GM03348 (cell line): ENCODE measurements at regions not wholly inside any gene's neighbourhood (a gene's known extent, or its start where the extent isn't known, plus 50 kb on each side); places are given as distances from the start of the nearest gene placed in this dataset.
"Not testable (repeated sequence)": the region's sequence is repeated elsewhere in the genome, so short reads cannot be mapped to it uniquely, and the experiment has no call there.

Experiments used
- DNase-seq: peaks from one replicate; pipeline ENCODE4 v3.0.0; 2012; ENCODE audit warnings: low spot score

DNA sequence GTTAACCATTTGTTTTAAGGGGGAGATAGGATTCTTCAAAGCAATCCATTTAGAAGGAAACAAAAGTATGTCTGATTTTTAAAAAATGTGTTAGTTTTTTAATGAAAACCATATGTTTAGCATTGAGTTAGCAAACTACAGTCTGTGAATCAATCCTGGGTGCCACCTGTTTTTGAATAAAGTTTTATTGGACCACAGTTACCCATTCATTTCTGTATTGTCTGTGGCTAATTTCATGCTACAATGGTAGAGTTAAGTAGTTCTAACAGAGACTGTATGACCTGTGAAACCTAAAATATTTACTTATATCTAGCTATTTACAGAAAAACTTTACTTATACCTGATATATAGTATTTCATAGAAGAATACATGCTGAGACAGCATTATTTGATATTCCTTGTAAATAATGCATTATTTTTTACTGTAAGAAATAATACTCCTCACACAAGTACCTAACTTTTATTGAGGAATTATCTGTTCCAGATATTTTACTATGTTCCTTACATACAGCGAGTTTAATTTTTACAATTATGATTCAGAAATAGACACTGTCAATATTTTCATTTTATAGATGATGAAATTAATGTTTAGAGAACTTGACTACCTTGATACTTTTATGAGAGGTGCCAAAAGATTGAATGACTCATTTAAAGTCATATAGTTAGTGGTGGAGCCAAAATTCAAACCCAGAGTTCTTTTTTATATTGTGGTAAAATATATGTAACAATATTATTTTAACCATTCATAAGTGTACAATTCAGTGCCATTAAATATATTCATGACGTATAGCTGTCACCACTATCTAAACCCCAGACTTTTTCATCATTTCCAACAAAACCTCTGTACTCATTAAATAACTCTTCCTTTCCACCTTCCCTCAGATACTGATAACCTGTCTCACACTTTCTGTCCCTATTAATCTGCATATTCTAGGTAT lies 122.0 kb downstream of the GLUD2 start:
- DNase-seq, result no peak

DNA sequence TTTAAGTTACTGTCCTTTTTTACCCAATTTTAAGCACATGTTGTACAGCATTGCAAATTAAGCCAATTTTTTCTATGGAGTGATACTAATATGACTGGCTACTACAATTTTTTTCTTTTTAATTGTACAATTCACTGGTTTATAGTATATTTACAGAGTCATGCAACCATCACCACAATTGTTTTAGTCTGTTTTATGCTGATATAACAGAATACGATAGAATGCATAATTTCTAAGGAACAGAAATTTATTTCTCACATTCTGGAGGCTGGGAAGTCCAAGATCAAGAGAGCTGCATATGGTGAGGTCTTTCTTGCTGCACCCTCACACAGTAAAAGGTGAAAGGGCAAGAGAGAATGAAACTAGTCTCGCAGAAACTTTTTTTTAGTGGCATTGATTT lies 125.3 kb downstream of the GLUD2 start:
- DNase-seq, result no peak

DNA sequence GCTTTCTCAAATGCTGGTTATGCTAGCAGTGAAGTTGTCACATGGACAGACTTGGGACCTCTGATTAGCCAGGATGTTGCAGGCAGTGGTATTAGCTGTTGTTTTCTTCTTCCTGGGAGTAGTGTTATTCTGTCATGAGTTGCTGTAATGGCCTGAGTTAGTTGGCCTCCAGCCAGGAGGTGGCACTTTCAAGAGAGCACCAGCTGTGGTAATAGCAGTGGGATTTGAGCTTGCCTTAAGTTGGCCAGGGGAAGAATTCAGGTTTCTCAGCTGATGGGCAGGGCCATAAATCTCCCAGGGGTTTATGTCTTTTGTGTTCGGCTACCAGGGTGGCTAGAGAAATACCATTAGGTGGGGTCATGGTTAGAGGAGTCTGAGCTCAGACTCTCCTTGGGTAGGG lies 132.6 kb downstream of the GLUD2 start:
- no peak for DNase-seq

DNA sequence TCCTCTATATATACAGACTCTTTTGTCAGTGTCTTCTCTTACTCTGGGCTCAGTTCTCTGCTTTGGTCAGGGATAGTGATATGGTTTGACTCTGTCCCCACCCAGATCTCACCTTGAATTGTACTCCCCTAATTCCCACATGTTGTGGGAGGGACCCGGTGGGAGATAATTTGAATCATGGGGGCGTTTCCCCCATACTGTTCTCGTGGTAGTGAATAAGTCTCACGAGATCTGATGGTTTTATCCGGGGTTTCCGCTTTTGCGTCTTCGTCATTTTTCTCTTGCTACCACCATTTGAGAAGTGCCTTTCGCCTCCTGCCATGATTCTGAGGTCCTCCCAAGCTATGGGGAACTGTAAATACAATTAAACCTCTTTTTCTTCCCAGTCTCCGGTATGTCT lies 144.4 kb downstream of the GLUD2 start:
- DNase-seq, result no peak

DNA sequence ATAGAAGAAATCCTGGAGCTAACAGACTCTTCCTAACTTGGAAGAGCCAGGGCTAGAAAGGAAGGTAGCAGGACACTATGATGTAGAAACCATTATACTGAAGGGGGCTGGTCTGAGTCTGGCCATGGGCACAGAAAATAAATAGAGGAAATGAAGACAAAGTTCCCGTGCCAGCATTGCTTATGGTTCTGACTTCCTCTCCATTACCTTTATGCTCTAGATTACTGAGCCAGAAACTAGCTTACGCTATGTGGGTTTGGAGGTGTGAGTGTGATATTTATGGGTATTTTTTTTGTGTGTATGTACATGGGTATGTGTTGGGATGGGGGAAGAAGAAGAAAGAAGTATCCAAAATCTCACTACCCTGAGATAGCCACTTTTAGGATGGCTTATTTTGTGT lies 148.3 kb downstream of the GLUD2 start:
- no peak for DNase-seq

- DNase-seq, result not testable (repeated sequence)
Observed at GRCh38 chrX:121196872-121197444, 149.5 kb downstream of the GLUD2 start.

DNA sequence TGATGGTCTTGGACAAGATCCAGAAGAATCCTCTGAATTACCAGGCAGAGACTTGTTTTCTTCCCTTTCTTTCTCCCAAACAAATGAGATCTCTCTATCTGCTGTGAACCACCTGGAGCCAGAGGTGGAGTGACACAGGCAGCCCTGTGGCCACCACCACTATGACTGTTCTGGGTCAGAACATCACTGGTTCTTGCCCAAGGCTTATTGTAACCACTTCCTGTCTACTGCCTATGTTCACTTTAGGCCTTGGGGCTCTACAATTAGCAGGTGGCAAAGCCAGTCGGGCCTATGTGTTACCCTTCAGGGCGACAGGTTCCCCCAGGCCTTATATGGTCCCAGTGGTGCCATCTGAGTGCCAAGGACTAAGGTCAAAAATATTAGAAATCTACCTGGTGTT lies 161.2 kb downstream of the GLUD2 start:
- DNase-seq, result no peak

DNA sequence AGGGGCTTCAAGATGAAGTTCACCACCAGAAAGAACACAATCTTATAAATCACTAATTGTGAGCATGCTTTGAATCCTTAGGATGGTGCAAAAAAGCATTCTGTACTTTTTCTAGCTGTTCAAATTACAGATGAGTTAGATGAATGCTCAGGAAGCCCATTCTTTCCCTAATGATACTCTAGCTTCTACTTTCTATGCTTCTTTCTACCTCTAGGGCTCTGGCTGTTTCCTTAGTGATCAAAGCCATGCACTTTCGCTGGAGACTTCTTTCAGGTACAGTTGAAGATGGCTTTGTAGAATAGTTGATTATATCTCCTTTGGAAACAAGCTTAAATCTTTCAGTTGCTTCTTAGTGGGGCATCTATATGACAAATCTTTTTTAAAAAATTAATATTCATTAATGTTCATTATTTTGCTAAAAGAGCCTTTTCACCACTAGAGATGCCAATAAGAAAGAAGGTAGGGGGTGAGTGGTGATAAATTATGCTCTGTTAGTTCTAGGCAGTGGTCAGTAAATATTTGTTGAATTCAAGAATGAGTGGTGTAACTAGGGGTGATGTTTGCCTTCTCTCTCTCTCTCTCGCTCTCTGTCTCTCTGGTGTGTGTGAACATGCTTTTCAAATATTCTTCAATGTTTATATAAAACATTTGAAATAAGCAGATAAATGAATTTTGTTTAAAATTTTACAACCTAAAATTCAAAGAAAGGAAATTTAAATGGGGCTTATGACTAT lies 169.4 kb downstream of the GLUD2 start:
- DNase-seq, result no peak

DNA sequence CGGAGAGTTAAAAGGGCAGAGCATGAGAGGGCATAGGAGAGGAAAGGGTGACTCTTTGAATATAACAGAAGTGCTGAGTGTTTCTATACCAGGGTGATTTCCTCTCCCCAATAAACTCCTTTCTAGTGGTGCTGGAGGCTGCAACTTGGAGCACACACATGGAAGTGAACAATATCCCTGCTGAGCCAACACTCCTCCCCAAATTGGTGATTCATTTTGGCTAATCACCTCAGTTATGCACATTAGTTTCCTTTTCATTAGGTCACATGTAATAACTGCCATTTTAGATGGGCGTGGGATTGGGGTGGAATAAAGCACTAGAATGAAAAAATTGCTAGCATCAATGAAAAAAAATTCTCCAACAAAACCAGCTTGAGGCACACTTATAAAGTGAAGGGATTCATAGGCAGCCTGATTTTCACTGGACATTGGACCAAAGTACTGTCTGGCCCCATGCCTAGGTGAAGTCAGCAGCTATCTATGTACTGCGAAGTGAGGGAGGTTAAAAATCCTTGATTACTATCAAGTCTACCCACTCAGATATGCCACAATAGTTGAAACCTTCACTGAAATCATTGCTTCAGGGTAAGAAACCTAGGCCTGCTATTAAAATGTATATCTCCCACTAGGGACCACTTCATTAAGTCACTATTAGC lies 174.0 kb downstream of the GLUD2 start:
- no peak for DNase-seq

DNA sequence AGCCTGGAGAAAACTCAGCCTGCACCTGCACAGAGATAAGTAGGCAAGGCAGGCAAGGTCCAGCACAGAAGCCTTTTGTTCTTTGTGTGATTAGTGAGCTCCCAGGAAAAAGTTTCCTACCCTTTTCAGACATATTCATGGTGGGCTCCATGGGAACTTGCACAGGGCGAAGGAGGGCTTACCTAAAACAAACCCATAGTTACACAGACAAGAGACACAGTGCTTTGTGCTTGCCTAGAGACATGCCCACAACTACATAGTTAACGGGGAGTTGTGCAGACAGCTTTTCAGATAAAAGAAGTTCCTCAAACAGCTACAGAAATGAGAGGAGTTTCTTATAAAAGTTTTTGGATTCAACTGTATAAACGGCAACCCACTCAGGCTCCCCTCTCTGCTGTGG lies 180.5 kb downstream of the GLUD2 start:
- no peak for DNase-seq

GRCh38 chrX:121231566-121232358 lies 184.4 kb downstream of the GLUD2 start:
- no peak for DNase-seq

DNA sequence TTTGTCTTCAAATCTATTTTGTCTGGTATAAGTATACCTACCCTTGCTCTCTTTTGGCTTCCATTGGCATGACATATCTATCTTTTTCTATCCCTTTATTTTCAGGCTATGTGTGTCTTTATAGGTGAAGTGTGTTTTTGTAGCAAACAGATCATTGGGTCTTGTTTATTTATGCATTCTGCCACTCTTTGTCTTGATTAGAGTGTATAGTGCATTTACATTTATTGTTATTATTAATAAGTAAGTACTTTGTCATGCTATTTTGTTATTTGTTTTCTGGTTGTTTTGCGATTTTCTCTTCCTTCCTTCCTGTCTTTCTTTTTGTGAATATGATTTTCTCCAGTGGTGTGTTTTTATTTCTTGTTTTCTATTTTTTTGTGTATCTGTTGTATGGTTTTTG lies 188.6 kb downstream of the GLUD2 start:
- no peak for DNase-seq

GRCh38 chrX:121238093-121238492 lies 190.7 kb downstream of the GLUD2 start:
- no peak for DNase-seq

- DNase-seq, result no peak
Observed at GRCh38 chrX:121244511-121244910, 197.1 kb downstream of the GLUD2 start.

DNA sequence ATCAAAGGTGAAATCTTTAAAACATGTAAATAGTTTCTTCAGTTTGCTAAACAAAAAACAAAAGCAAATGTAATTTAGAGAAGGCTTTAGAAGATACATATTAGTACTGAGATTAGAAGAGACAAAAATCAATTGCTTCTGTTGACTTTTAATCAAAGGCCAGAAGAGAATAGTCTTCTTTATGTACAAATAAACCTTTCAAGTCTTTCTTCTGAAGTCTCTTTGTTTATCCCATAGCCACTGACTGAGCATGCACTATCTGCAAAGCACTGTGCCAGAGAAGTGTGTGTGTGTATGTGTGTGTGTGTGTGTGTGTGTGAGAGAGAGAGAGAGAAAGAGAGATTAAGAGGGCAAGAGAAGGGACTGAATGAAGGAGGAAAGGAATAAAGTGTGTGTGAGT lies 198.4 kb downstream of the GLUD2 start:
- DNase-seq, result no peak

DNA sequence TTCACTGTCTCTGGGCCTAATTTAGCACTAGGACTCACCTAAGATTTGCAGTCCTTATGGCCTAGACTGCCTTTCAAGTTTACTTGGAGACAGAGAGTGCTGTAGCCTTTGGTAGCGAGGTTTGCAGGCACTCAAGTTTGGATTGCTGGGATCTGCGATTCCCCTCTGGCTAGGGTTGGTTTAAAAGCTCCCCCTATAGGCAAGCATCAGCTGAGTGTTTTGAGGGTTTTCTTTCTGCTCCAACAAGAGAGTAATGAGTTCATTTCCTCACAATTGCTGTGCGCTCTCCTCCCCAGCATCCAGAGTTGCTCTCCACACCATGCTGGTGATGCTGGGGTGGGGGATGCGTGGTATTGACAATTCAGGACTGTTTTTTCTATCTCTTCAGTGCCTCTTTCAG lies 206.9 kb downstream of the GLUD2 start:
- DNase-seq, result no peak

DNA sequence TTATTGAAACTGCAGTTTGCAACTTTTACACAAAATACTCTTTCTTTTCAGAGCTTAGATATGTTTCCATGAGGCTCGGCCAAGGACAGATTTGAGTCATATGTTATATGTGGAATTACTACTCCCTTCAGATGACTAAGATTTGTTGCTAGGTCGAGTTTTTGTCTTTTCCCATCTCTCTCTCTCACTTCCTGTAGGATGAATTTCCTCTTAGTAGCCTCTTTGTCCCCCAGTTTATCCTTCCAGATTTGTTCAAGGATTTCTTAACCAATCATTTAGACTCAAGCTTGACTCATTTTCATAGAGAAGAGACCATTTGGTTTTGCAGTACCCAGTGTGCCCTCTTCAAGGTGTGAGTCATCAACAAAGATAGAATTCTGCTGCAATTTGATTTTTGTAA lies 209.2 kb downstream of the GLUD2 start:
- DNase-seq, result no peak

- no peak for DNase-seq
Observed at GRCh38 chrX:121258545-121258944, 211.1 kb downstream of the GLUD2 start.

DNA sequence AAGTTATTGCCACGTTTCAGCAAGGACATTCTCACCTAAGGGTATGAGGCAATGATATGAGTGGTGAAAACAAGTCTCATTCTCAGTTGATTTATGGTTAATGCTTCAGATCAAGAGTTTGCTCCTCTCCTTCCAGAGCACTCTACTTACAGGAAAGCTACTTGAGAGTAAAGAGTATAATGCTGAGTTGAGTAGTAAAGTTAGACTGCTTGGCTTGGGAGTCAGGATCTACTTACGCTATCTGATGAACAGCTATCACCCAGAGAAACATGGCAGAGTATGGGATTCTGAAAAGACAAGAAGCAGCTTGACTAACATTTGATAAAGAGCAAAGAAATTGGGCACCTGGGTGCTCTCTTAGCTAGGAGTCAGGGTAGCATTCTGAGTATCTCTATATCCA lies 211.8 kb downstream of the GLUD2 start:
- DNase-seq, result no peak

DNA sequence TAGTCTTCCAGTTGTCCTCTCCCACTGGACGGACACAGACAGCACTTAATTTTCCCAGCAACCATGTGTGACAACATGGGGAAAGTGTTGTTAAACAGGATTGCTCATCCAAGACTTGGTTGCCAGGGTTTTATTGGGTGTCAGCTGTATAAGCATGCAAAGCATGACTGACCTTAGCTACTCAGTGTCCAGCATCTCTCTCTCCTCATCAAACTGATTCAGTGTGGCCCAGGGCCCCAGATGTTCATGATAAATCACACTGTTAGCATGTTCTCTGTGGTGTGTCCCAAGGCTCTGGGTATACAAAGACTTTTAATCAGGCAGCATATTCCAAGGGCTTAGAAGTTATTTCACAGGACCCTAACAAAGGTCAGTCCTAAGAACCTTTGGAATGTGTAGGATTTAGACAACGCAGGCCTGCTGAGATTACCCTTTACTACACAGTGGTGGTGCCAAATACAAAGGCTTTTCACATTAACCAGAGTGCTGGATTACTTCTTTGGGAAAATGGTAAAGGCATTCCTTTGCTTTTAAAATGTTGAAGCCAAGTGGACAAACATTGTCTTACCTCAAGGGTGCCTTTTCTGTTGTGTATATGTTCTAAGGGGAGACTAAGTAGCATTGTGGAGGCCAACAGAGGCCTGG lies 213.3 kb downstream of the GLUD2 start:
- DNase-seq, result no peak

DNA sequence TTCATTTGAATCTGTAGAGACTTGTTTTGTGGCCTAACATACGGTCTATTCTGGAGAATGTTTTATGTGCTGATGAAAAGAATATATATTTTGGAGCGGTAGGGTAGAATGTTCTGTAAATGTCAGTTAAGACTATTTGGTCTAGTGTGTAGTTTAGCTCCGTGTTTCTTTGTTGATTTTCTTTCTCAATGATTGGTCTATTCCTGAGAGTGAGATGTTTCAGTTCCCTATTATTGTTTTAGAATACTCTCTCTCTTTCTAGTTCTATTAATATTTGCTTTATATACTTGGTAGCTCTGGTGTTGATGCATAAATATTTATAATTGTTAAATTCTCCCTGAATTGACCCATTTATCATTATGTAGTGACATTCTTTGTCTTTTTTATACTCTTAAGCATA lies 236.5 kb downstream of the GLUD2 start:
- DNase-seq, result no peak
